Gastrocnemius medialis (tissue), 4 donors: ENCODE measurements at regions not wholly inside any gene's neighbourhood (a gene's known extent, or its start where the extent isn't known, plus 50 kb on each side); places are given as distances from the start of the nearest gene placed in this dataset.

ENCODE experiments used
- ATAC-seq, 2 donors: fragments of 150-250 bp; one replicate each; pipeline ENCODE4 v1.9.1; 2016
- DNase-seq, 2 donors: peaks; one replicate each; pipeline ENCODE4 v3.0.0-alpha.2; 2019
- H3K27ac ChIP-seq, 4 donors: fragments of 200-600 bp; sonication (generic); 1 replicate in 1 of 4; 2 replicates in 3 of 4; pipeline ENCODE4 v1.5.1; 2016 to 2018; ENCODE audit warnings: mild to moderate bottlenecking in 2 of 4, moderate library complexity in 1 of 4
- H3K27me3 ChIP-seq, 3 donors: fragments of 200-600 bp; sonication (generic) in 2 of 3; 1 replicate in 1 of 3; 2 replicates in 2 of 3; pipeline versions ENCODE4 v1.5.1 to v1.6.0; 2016 to 2019; ENCODE audit warnings: mild to moderate bottlenecking in 1 of 3, moderate library complexity in 1 of 3
- H3K36me3 ChIP-seq, 2 donors: fragments of 200-600 bp; sonication (generic) in 1 of 2; one replicate each; pipeline ENCODE4 v1.5.1; 2017 to 2018
- H3K4me1 ChIP-seq, 2 donors: fragments of 200-600 bp; sonication (generic) in 1 of 2; one replicate each; pipeline ENCODE4 v1.5.1; 2016 to 2017; ENCODE audit warnings: mild to moderate bottlenecking in 2 of 2
- H3K4me3 ChIP-seq, 4 donors: fragments of 200-600 bp; sonication (generic) in 3 of 4; 1 replicate in 1 of 4; 2 replicates in 3 of 4; pipeline ENCODE4 v1.5.1; 2016 to 2019; ENCODE audit warnings: mild to moderate bottlenecking in 2 of 4
- H3K9me3 ChIP-seq, 3 donors: fragments of 200-600 bp; sonication (generic) in 2 of 3; 1 replicate in 1 of 3; 2 replicates in 2 of 3; pipeline ENCODE4 v1.5.1; 2016 to 2019
- POLR2A ChIP-seq, 2 donors: fragments of 450-650 bp; IDR thresholded peaks; one replicate each; pipeline ENCODE4 v1.6.1; 2017; ENCODE audit warnings: antibody characterized with exemption in 2 of 2, mild to moderate bottlenecking in 2 of 2, moderate library complexity in 2 of 2
- in situ Hi-C, 4 donors: fragments of 200-750 bp; cut with MboI; loops; one replicate each; pipeline versions ENCODE4 v1.15.0 to v1.8.0; 2017; ENCODE audit warnings: low sequenced_read_pairs in 4 of 4
- intact Hi-C: fragments of 100-400 bp; cut with DNase I; formaldehyde crosslinking; loops from one replicate; pipeline ENCODE4 v1.15.1; 2023; ENCODE audit warnings: low total_unique reads
- TF ChIP-seq, protein P1 (sequence below), 5 experiments: fragments of 450-650 bp in 3 of 5; fragments of 200-600 bp in 2 of 5; sonication (generic) in 2 of 5; IDR thresholded peaks in 4 of 5; conservative IDR thresholded peaks in 1 of 5; 1 replicate in 4 of 5; 2 replicates in 1 of 5; pipeline ENCODE4 v1.5.1; 2016 to 2019; ENCODE audit warnings: antibody characterized with exemption in 5 of 5, mild to moderate bottlenecking in 3 of 5, moderate library complexity in 3 of 5

DNA sequence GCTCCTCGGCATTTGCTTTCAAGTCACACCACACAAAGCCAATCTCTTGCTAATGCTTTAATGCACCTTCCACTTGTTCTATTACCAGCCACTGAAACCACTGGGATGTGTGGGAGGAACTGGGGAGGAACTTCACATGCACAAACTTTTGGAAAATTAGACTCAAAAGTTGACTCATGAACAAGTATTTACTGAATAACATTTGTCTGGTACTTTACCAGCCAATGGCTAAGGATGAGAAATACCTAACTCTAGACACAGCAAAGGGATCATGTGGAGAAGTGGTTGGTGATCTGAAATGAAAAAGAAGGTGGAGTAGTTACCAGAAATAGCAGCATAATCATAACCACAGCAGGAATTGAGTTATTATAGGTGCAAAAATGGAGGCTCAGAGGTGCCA is 554.0 kb upstream of the NOX3 start:
- Histone ChIP-seq H3K4me1 (no peaks in the 10 kb centered on the region), H3K9me3 (no peaks in the 10 kb centered on the region), H3K27ac (no peak overlapping the region), H3K4me3 (no peak overlapping the region), H3K36me3 (no peaks in the 10 kb centered on the region), H3K27me3 (no peaks in the 10 kb centered on the region)
- no peak for TF ChIP-seq POLR2A (IDR thresholded peaks at IDR 0.05)
- TF ChIP-seq, protein P1, sequence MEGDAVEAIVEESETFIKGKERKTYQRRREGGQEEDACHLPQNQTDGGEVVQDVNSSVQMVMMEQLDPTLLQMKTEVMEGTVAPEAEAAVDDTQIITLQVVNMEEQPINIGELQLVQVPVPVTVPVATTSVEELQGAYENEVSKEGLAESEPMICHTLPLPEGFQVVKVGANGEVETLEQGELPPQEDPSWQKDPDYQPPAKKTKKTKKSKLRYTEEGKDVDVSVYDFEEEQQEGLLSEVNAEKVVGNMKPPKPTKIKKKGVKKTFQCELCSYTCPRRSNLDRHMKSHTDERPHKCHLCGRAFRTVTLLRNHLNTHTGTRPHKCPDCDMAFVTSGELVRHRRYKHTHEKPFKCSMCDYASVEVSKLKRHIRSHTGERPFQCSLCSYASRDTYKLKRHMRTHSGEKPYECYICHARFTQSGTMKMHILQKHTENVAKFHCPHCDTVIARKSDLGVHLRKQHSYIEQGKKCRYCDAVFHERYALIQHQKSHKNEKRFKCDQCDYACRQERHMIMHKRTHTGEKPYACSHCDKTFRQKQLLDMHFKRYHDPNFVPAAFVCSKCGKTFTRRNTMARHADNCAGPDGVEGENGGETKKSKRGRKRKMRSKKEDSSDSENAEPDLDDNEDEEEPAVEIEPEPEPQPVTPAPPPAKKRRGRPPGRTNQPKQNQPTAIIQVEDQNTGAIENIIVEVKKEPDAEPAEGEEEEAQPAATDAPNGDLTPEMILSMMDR (IDR thresholded peaks at IDR 0.05 in 4 of 5, conservative IDR thresholded peaks at IDR 0.05 in 1 of 5), result no peak
- DNase-seq (no peak), ATAC-seq (no peak)
- intact Hi-C loops, result no loop called here
- in situ Hi-C loops, result no loop called here

DNA sequence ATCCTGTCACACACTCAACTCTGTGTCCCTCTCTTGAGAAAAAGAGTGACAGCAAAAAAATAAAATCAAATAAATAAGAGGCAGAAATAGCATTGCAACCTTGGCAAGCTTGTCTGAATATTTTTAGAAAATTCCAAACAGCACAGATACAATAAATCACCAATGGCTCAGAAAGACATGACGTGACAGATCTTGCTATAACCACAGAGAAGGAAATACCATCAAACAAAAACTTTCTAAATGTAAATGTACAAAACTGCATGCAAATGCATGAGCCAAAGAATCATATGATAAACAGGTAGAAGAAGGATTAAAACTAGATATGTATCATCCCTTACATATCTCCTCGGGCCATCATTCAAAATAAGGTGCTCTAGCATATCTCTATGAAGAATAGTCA is 549.2 kb upstream of the NOX3 start:
- DNase-seq, result no peak
- no peaks in the 10 kb centered on the region for H3K36me3 ChIP-seq
- no peaks in the 10 kb centered on the region for H3K4me1 ChIP-seq
- intact Hi-C loops (no loop called here), in situ Hi-C loops (no loop called here)
- no peak overlapping the region for H3K4me3 ChIP-seq
- H3K9me3 ChIP-seq, result no peaks in the 10 kb centered on the region
- no peak for ATAC-seq
- H3K27ac ChIP-seq, result no peak overlapping the region
- no peaks in the 10 kb centered on the region for H3K27me3 ChIP-seq
- TF ChIP-seq POLR2A (IDR thresholded peaks at IDR 0.05), result no peak
- TF ChIP-seq, protein P1 (IDR thresholded peaks at IDR 0.05 in 4 of 5, conservative IDR thresholded peaks at IDR 0.05 in 1 of 5), result no peak

DNA sequence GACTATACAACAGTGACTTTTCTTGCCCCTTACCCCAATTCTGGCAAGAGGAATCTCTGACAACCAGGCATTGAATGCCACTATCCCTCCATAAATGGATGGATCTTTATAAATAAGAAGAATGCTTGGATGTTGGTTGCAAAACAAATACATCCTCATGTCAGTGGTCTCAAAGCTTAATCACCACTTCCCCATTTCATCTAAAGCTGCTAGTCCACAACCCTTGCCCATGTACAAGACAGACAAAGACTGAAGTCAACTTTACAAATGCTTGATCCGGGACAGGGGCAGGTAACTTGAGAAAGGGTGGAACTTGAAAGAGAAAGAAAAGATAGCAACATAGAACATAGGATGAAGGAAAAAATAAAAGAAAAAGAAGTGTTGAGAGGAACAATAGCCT is 540.5 kb upstream of the NOX3 start:
- no peak overlapping the region for H3K27ac ChIP-seq
- intact Hi-C loops, result no loop called here
- no peak for TF ChIP-seq POLR2A (IDR thresholded peaks at IDR 0.05)
- TF ChIP-seq, protein P1 (IDR thresholded peaks at IDR 0.05 in 4 of 5, conservative IDR thresholded peaks at IDR 0.05 in 1 of 5), result no peak
- no peaks in the 10 kb centered on the region for H3K36me3 ChIP-seq
- no peak for DNase-seq
- ATAC-seq, result no peak
- H3K4me1 ChIP-seq, result no peaks in the 10 kb centered on the region
- H3K9me3 ChIP-seq, result no peaks in the 10 kb centered on the region
- no peaks in the 10 kb centered on the region for H3K27me3 ChIP-seq
- in situ Hi-C loops, result no loop called here
- H3K4me3 ChIP-seq, result no peak overlapping the region

DNA sequence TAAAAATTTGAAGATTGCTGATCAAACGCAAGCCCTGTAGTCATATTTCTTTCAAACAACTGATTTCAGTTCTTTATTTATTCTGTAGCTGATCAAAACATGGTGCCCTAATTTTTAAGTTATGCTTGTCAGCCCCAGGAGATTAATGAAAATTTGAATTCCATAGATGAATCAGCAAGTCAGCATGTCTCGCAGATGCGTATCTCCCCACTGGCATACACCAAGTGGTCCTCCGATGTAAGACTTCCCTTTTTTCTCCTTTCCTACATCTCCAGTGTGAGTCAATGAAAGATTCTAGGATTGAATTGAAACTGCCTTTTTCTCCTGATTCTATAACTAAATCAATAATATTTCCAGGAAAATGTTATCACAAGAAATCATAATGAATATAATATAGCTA is 539.6 kb upstream of the NOX3 start:
- H3K9me3 ChIP-seq, result no peaks in the 10 kb centered on the region
- DNase-seq (no peak), ATAC-seq (no peak)
- no peaks in the 10 kb centered on the region for H3K4me1 ChIP-seq
- H3K27me3 ChIP-seq, result no peaks in the 10 kb centered on the region
- H3K4me3 ChIP-seq, result no peak overlapping the region
- TF ChIP-seq, protein P1 (IDR thresholded peaks at IDR 0.05 in 4 of 5, conservative IDR thresholded peaks at IDR 0.05 in 1 of 5), result no peak
- no peak for TF ChIP-seq POLR2A (IDR thresholded peaks at IDR 0.05)
- no peak overlapping the region for H3K27ac ChIP-seq
- intact Hi-C loops (no loop called here), in situ Hi-C loops (no loop called here)
- no peaks in the 10 kb centered on the region for H3K36me3 ChIP-seq

DNA sequence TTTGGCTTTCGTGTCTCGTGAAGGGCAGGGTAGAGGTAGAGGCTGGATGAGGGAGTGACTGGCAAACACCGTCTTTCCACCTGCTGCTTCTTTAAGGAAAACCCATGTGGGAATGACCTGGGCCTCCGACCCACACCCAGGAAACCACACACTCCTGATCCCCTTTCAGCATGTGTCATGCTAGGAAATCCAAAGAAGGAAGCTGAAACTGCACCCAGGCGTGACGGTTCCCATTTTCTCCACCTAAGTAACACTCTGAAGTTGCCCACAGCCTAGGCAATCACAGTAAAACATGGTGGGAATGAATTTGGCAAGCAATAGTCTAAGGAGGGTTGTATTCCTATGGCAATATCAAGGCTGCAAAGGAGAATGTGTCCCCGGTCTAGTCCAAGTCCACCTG is 538.4 kb upstream of the NOX3 start:
- DNase-seq, result no peak
- H3K27ac ChIP-seq, result no peak overlapping the region
- intact Hi-C loops (no loop called here), in situ Hi-C loops (no loop called here)
- H3K9me3 ChIP-seq, result no peaks in the 10 kb centered on the region
- no peaks in the 10 kb centered on the region for H3K4me1 ChIP-seq
- no peak for ATAC-seq
- no peaks in the 10 kb centered on the region for H3K27me3 ChIP-seq
- TF ChIP-seq, protein P1 (IDR thresholded peaks at IDR 0.05 in 4 of 5, conservative IDR thresholded peaks at IDR 0.05 in 1 of 5), result no peak
- TF ChIP-seq POLR2A (IDR thresholded peaks at IDR 0.05), result no peak
- H3K4me3 ChIP-seq, result no peak overlapping the region
- H3K36me3 ChIP-seq, result no peaks in the 10 kb centered on the region
